GM20000 (cell line): ENCODE measurements at regions not wholly inside any gene's neighbourhood (a gene's known extent, or its start where the extent isn't known, plus 50 kb on each side); places are given as distances from the start of the nearest gene placed in this dataset.

Experiments
- DNase-seq: peaks from one replicate; pipeline ENCODE4 v3.0.0; 2012; ENCODE audit warnings: low spot score
- TF ChIP-seq, protein P1 (sequence below): IDR thresholded peaks from 2 replicates; pipeline ENCODE4 v1.5.1; 2012; ENCODE audit warnings: mild to moderate bottlenecking, control low read depth; ENCODE audit errors: extremely low read depth, missing control alignments

DNA sequence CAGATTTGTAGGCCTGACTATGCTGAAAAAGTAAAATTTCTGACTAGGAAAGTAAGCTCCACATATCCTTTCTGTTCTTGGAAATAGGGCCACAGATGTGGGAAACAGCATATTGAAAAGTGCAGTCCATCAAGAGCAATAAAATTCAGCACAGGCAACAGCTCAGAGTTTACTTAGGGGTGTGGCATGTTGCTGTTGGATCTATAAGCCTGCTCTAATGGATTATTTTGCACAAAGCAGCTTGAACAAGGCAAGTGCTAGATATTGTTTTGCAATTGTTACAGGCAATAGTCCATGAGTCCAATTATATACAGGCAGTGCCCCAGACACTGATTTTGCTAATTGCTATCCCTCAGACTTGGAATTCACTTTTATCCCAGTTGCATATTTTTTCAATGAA lies 289.8 kb upstream of the SNX7 start:
- TF ChIP-seq, protein P1, sequence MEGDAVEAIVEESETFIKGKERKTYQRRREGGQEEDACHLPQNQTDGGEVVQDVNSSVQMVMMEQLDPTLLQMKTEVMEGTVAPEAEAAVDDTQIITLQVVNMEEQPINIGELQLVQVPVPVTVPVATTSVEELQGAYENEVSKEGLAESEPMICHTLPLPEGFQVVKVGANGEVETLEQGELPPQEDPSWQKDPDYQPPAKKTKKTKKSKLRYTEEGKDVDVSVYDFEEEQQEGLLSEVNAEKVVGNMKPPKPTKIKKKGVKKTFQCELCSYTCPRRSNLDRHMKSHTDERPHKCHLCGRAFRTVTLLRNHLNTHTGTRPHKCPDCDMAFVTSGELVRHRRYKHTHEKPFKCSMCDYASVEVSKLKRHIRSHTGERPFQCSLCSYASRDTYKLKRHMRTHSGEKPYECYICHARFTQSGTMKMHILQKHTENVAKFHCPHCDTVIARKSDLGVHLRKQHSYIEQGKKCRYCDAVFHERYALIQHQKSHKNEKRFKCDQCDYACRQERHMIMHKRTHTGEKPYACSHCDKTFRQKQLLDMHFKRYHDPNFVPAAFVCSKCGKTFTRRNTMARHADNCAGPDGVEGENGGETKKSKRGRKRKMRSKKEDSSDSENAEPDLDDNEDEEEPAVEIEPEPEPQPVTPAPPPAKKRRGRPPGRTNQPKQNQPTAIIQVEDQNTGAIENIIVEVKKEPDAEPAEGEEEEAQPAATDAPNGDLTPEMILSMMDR: no peak
- no peak for DNase-seq

DNA sequence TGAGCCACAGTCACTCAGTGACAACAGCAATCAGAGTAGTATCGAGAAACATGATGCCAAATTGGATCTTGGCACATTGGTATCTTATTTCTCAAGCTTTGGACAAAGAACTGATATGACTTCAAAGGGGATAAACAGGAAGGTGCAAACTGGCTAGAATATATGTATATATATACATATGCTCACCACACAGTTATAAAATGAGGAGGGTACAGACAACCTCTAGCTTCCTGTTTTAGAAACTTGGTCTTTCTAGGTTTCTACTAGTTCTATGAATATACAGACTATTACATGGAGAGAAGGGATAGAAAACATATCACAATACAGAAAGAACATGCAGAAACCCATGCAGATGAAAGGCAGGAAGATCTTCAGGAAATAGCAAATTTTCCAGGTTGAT lies 292.1 kb upstream of the SNX7 start:
- TF ChIP-seq, protein P1: no peak
- no peak for DNase-seq

DNA sequence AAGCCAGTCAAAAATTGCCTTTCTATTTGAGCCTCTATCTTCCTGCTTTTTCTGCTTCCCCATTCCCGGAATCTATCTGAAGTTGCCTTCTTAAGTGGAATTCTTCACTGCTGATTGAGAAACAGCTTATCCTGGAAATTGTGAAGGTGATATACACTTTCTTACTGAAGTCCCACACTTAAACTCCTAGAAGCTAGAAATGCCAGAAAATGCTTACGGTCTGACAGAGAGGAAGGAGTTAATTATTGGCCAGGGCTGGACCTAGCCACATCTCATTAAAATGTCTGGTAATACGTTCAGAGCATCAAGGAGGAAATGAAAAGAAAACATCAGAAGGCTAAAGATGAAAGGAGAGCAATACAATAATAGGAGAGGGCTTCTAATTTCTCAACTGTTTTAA lies 292.5 kb upstream of the SNX7 start:
- no peak for DNase-seq
- TF ChIP-seq, protein P1: no peak

DNA sequence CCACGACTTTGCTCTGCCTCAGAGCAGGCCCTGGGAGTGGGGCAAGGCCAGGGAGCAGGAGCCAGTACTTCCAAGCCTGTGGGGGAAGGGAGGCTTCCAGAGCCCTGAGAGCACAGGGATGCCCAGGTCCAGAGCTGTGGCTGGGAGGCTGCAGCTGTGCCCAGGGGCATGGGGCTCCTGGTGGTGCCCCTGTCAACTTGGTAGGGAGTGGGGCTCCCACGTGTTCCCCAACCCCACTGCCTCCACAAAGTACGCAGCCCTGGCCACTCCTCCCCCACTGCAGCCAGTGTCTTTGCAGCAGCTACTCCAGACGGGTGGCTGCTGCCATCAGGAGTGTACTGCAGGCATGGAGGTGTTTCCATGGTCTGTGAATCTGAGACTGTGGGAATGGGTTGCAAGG lies 294.1 kb upstream of the SNX7 start:
- TF ChIP-seq, protein P1: no peak
- DNase-seq: no peak

DNA sequence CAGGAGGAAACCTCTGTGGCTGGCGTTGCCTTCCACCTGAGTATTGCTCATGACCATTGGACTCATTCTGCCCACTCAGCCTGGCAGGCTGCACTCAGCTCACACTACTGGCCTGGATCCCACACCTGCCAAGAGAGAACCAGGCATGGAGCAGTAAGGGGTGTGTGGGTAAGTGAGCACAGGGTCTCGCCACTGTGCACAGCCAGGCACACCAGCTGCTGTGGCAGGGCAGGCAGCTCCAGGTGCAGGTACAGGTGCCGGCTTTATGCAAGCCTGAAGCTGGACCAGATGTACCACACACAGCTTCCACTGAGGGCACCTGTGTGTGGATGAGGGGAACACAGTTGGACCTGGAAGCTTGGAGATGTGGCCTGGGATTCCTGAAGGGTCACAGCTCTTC lies 295.2 kb upstream of the SNX7 start:
- TF ChIP-seq, protein P1: no peak
- DNase-seq: no peak

DNA sequence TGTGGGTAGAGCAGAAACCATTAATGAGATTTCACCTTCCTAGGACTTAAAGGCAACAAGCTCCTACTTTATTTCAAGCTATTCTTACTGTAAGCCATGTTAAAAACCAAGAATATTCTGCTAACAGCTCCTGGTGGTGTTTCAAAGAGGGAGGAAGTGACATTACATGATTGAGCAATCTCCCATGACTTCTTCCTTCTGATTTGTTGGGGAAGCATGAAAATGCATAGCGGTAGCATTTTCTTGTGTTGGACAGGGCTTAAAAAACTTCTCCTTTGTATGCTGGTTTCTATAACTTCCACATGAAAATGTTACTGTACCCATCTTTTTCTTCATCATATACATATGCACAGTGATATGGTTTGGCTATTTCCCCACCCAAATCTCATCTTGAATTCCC lies 297.0 kb upstream of the SNX7 start:
- no peak for DNase-seq
- TF ChIP-seq, protein P1: no peak

DNA sequence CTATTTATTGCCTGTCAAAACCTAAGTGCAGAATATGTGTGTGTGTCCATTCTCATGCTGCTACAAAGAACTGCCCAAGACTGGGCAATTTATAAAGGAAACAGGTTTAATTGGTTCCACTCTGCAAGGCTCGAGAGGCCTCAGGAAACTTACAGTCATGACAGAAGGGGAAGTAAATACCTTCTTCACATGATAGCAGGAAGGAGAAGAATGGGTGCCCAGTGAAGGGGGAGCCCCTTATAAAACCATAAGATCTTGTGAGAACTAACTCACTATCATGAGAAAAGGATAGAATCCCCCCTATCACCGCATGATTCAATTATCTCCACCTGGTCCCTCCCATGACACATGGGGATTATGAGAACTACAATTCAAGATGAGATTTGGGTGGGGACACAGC lies 300.7 kb upstream of the SNX7 start:
- no peak for DNase-seq
- TF ChIP-seq, protein P1: no peak
